Upper lobe of left lung (tissue), 6 donors: ENCODE measurements at regions not wholly inside any gene's neighbourhood (a gene's known extent, or its start where the extent isn't known, plus 50 kb on each side); places are given as distances from the start of the nearest gene placed in this dataset.

Source experiments
- ATAC-seq, 2 donors: fragments of 200-7000 bp; cut with Tn5 transposase; one replicate each; pipeline ENCODE4 v1.9.1; 2022; ENCODE audit warnings: mild to moderate bottlenecking in 2 of 2, moderate library complexity in 2 of 2; ENCODE audit not compliant: low FRiP score in 2 of 2
- DNase-seq, 2 donors: peaks; one replicate each; pipeline ENCODE4 v3.0.0-alpha.2; 2019 to 2020
- H3K27ac ChIP-seq, 4 donors: fragments of 200-600 bp; sonication (generic); one replicate each; pipeline ENCODE4 v1.5.1; 2016 to 2019
- H3K27me3 ChIP-seq, 4 donors: fragments of 200-600 bp; sonication (generic); one replicate each; pipeline ENCODE4 v1.5.1; 2017 to 2019
- H3K36me3 ChIP-seq, 4 donors: fragments of 200-600 bp; sonication (generic); one replicate each; pipeline ENCODE4 v1.5.1; 2016 to 2019
- H3K4me1 ChIP-seq, 4 donors: fragments of 200-600 bp; sonication (generic); one replicate each; pipeline ENCODE4 v1.5.1; 2018 to 2019
- H3K4me3 ChIP-seq, 4 donors: fragments of 200-600 bp; sonication (generic); one replicate each; pipeline ENCODE4 v1.5.1; 2017 to 2019; ENCODE audit warnings: mild to moderate bottlenecking in 2 of 4, moderate library complexity in 1 of 4
- H3K9me3 ChIP-seq, 4 donors: fragments of 200-600 bp; sonication (generic); one replicate each; pipeline ENCODE4 v1.5.1; 2018 to 2019
- EP300 ChIP-seq, 4 donors: sonication (generic); formaldehyde crosslinking; IDR thresholded peaks; one replicate each; pipeline ENCODE4 v1.5.1; 2017; ENCODE audit warnings: antibody characterized with exemption in 4 of 4, control low read depth in 2 of 4
- POLR2A ChIP-seq, 4 donors: fragments of 450-650 bp; IDR thresholded peaks; one replicate each; pipeline ENCODE4 v1.5.1; 2016 to 2017; ENCODE audit warnings: antibody characterized with exemption in 4 of 4, mild to moderate bottlenecking in 2 of 4
- POLR2AphosphoS5 ChIP-seq, 2 donors: sonication (generic); formaldehyde crosslinking; IDR thresholded peaks; one replicate each; pipeline ENCODE4 v1.5.1; 2017; ENCODE audit warnings: antibody characterized with exemption in 2 of 2
- WGBS, 2 donors: methylation state at CpG; one replicate each; pipeline ENCODE4 v1.1.5; 2017 to 2018; 5-methylcytosine and 5-hydroxymethylcytosine counted together
- TF ChIP-seq, protein P1 (sequence below), 6 experiments: fragments of 450-650 bp in 4 of 6; fragments of 200-600 bp in 2 of 6; sonication (generic) in 2 of 6; IDR thresholded peaks; one replicate each; pipeline ENCODE4 v1.5.1; 2016 to 2019; ENCODE audit warnings: antibody characterized with exemption in 6 of 6
- donor health status: DM: no; HTN: no; CAD: no; lungs with moderate emphysema.
- donor health status: DM: no; HTN: yes; CAD: no; lungs with severe emphysema.

DNA sequence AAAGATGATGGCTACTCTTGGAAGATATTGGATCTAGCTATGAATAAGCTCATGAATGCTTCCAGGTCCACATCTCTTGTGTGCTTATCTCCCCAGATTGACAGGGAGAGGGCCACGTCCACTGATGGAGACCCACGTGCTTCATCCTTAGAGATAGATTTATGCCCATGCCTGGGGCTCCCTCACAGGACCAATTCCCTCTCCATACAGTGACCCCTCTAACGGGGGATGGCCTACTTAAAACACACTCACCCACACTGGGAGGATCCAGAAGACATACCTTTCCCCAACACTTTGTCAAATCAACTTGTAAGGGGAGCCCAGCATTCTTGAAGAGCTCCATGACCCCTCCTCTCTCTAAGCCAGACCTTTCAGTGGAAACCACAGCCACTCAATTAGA is 169.7 kb upstream of the CDH5 start:
- TF ChIP-seq POLR2AphosphoS5 (IDR thresholded peaks at IDR 0.05): no peak
- TF ChIP-seq, protein P1, sequence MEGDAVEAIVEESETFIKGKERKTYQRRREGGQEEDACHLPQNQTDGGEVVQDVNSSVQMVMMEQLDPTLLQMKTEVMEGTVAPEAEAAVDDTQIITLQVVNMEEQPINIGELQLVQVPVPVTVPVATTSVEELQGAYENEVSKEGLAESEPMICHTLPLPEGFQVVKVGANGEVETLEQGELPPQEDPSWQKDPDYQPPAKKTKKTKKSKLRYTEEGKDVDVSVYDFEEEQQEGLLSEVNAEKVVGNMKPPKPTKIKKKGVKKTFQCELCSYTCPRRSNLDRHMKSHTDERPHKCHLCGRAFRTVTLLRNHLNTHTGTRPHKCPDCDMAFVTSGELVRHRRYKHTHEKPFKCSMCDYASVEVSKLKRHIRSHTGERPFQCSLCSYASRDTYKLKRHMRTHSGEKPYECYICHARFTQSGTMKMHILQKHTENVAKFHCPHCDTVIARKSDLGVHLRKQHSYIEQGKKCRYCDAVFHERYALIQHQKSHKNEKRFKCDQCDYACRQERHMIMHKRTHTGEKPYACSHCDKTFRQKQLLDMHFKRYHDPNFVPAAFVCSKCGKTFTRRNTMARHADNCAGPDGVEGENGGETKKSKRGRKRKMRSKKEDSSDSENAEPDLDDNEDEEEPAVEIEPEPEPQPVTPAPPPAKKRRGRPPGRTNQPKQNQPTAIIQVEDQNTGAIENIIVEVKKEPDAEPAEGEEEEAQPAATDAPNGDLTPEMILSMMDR (IDR thresholded peaks at IDR 0.05): no peak
- Histone ChIP-seq H3K36me3 (no peaks in the 10 kb centered on the region), H3K27me3 (no peaks in the 10 kb centered on the region), H3K27ac (no peak overlapping the region), H3K9me3 (no peaks in the 10 kb centered on the region), H3K4me1 (peaks cover 0 to 13% (median 9%) of the 10 kb centered on the region in 4 donors), H3K4me3 (no peak overlapping the region)
- no peak for DNase-seq
- 94 to 100% methylated on average over 1 to 3 of the region's 3 CpGs for WGBS, 2 donors
- no peak for ATAC-seq

- no peak for DNase-seq
- H3K4me3 ChIP-seq: no peak overlapping the region
- H3K27me3 ChIP-seq: no peaks in the 10 kb centered on the region
- peaks cover 0 to 13% (median 9%) of the 10 kb centered on the region in 4 donors for H3K4me1 ChIP-seq
- no peaks in the 10 kb centered on the region for H3K36me3 ChIP-seq
- no peak for ATAC-seq
- TF ChIP-seq, protein P1 (IDR thresholded peaks at IDR 0.05): no peak
- TF ChIP-seq EP300 (IDR thresholded peaks at IDR 0.05) (no peak), POLR2A (IDR thresholded peaks at IDR 0.05) (no peak), POLR2AphosphoS5 (IDR thresholded peaks at IDR 0.05) (no peak)
- H3K27ac ChIP-seq: no peak overlapping the region
- no peaks in the 10 kb centered on the region for H3K9me3 ChIP-seq
These were observed 171.6 kb upstream of the CDH5 start for GRCh38 chr16:66194866-66195265.

GRCh38 chr16:66193543-66194229 is 172.8 kb upstream of the CDH5 start:
- Histone ChIP-seq H3K36me3 (no peaks in the 10 kb centered on the region), H3K27ac (no peak overlapping the region), H3K4me3 (no peak overlapping the region), H3K27me3 (no peaks in the 10 kb centered on the region), H3K4me1 (peaks cover 0 to 9% (median under 1%) of the 10 kb centered on the region in 4 donors), H3K9me3 (no peaks in the 10 kb centered on the region)
- WGBS, 2 donors: 86 to 90% methylated on average over 5 of the region's 5 CpGs
- TF ChIP-seq EP300 (IDR thresholded peaks at IDR 0.05) (no peak), POLR2AphosphoS5 (IDR thresholded peaks at IDR 0.05) (no peak), POLR2A (IDR thresholded peaks at IDR 0.05) (no peak)
- TF ChIP-seq, protein P1 (IDR thresholded peaks at IDR 0.05): no peak
- DNase-seq (no peak), ATAC-seq (no peak)

- no peak overlapping the region for H3K4me3 ChIP-seq
- WGBS, 2 donors: 86 to 95% methylated on average over 1 of the region's 1 CpG
- no peak overlapping the region for H3K27ac ChIP-seq
- TF ChIP-seq, protein P1 (IDR thresholded peaks at IDR 0.05): no peak
- TF ChIP-seq POLR2AphosphoS5 (IDR thresholded peaks at IDR 0.05): no peak
- no peak for TF ChIP-seq POLR2A (IDR thresholded peaks at IDR 0.05)
- peaks cover 0 to 5% (median 0%) of the 10 kb centered on the region in 4 donors for H3K4me1 ChIP-seq
- H3K27me3 ChIP-seq: no peaks in the 10 kb centered on the region
- no peaks in the 10 kb centered on the region for H3K36me3 ChIP-seq
- ATAC-seq (no peak), DNase-seq (no peak)
- H3K9me3 ChIP-seq: no peaks in the 10 kb centered on the region
These were observed 176.1 kb upstream of the CDH5 start for GRCh38 chr16:66190411-66190810.

DNA sequence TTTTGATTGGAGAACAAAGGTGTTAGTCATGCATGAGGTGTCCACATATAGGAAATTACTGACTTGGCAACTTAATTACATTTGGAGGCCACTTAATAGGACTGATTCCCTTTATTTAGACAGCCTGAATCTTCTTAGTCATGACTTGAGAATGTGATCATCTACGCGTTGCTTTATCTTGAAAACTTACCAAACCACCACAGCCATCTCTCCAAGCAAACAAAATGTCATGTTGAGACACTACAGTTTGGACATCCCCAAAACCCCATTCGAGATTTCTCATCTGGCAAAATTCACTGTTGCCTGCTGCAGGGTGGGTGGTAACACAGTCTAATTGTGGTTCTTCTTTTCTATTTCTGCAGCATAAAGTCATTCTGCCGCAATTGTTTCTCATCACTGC is 176.5 kb upstream of the CDH5 start:
- TF ChIP-seq EP300 (IDR thresholded peaks at IDR 0.05) (no peak), POLR2AphosphoS5 (IDR thresholded peaks at IDR 0.05) (no peak), POLR2A (IDR thresholded peaks at IDR 0.05) (no peak)
- TF ChIP-seq, protein P1 (IDR thresholded peaks at IDR 0.05): no peak
- Histone ChIP-seq H3K9me3 (no peaks in the 10 kb centered on the region), H3K4me1 (peaks cover 0 to 5% (median 0%) of the 10 kb centered on the region in 4 donors), H3K27ac (no peak overlapping the region), H3K4me3 (no peak overlapping the region), H3K27me3 (no peaks in the 10 kb centered on the region), H3K36me3 (no peaks in the 10 kb centered on the region)
- 72 to 76% methylated on average over 4 of the region's 4 CpGs for WGBS, 2 donors
- DNase-seq (no peak), ATAC-seq (peak in 1 of 2 donors; percentile 26)
